HFF-Myc (cell line): ENCODE measurements at regions not wholly inside any gene's neighbourhood (a gene's known extent, or its start where the extent isn't known, plus 50 kb on each side); places are given as distances from the start of the nearest gene placed in this dataset.

ENCODE experiments used
- DNase-seq: peaks from one replicate; pipeline ENCODE4 v3.0.0-alpha.2; 2011; ENCODE audit warnings: low read depth; ENCODE audit errors: extremely low read depth
- H3K4me3 ChIP-seq: replicated peaks from 2 replicates; pipeline ENCODE4 v1.5.1; 2011; ENCODE audit warnings: low read depth, mild to moderate bottlenecking, control low read depth, low read length
- TF ChIP-seq, protein P1 (sequence below): IDR thresholded peaks from 2 replicates; pipeline ENCODE4 v1.5.1; 2012; ENCODE audit warnings: mild to moderate bottlenecking, low read depth, low read length, control low read depth; ENCODE audit errors: missing control alignments

DNA sequence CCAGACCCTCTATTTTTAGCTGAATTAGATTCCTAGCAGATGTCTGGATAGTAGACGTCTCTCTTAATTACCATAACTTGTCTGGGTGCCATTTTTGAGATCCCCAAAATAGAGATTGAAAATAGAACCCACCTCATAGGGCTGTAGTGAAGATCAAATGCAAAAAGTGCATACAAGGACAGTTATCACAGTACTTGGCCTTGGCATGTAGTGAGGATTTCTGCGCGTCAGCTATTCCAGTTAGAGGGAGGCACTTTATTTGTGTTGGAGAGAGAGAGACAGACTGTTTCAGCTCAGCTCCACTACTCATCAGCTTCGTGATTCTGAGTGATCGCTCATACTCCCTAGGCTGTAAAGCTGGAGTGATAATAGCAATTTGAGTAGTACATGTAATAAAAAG lies 59.6 kb upstream of the CDH13 start:
- TF ChIP-seq, protein P1, sequence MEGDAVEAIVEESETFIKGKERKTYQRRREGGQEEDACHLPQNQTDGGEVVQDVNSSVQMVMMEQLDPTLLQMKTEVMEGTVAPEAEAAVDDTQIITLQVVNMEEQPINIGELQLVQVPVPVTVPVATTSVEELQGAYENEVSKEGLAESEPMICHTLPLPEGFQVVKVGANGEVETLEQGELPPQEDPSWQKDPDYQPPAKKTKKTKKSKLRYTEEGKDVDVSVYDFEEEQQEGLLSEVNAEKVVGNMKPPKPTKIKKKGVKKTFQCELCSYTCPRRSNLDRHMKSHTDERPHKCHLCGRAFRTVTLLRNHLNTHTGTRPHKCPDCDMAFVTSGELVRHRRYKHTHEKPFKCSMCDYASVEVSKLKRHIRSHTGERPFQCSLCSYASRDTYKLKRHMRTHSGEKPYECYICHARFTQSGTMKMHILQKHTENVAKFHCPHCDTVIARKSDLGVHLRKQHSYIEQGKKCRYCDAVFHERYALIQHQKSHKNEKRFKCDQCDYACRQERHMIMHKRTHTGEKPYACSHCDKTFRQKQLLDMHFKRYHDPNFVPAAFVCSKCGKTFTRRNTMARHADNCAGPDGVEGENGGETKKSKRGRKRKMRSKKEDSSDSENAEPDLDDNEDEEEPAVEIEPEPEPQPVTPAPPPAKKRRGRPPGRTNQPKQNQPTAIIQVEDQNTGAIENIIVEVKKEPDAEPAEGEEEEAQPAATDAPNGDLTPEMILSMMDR: no peak
- no peak overlapping the region for H3K4me3 ChIP-seq
- no peak for DNase-seq

- TF ChIP-seq, protein P1: no peak
- no peak for DNase-seq
- H3K4me3 ChIP-seq: no peak overlapping the region
These were observed 63.4 kb upstream of the CDH13 start for GRCh38 chr16:82563401-82563800.

GRCh38 chr16:82562183-82562683 lies 64.5 kb upstream of the CDH13 start:
- no peak overlapping the region for H3K4me3 ChIP-seq
- TF ChIP-seq, protein P1: no peak
- no peak for DNase-seq

- no peak overlapping the region for H3K4me3 ChIP-seq
- DNase-seq: no peak
- TF ChIP-seq, protein P1: no peak
These were observed 65.9 kb upstream of the CDH13 start for GRCh38 chr16:82560805-82561325.

DNA sequence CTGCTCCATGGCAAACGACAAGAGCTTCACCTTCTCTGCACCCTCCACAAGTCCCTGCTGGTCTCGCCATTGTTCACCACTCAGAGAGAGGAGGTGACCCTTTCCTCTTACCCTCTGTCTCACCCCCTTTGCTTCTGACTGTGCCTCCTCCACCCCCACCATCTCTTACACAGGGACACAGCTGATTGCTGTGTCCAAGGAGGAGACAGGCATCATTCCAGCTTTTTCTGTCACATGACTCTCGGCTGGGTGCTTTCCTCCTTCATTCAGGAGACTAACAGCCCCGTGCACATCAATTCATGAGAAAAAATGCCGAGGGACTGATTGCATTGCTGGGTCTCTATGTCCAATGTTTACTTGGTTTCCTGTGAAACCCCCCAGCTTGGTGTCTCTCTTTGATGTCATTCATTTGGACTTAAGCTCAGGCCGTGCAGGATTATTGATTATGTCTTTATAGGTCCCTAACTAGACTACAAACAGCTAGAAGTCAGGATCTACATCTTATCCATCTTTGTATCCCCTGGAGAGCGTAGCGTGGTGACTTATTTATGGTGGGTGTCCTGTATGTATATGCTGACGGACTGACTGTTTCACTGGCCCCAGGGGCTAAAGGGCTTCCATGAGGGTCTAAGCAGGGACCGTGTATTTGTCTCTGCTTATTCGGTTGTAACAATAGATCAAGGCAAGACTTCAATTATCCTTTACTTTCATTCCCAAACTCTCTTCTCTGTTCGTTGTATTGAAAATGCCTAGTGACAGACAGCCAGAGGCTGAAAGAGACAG lies 82.2 kb upstream of the CDH13 start:
- TF ChIP-seq, protein P1: no peak

DNA sequence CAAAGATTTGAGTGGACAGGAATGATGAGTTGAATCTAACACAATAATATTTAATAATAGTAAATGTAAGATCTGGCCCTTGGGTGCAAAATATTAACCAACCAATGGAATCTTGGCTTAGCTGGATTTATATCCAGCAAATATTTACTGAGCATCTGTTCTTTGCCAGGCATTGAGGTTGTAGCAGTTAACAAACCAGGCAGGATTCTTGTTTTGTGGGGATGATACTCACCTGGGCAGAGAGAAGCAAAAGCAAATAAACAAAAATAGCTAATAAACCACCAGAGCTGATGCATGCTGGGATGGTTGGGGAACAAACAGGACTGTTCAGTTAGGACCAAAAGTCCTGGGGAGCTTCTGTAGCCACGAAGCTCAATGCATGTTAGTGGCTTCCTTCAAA lies 84.1 kb upstream of the CDH13 start:
- H3K4me3 ChIP-seq: no peak overlapping the region
- TF ChIP-seq, protein P1: no peak
- no peak for DNase-seq

More for the DNA sequence above, 82.2 kb upstream of the CDH13 start:
- DNase-seq: no peak
- no peak overlapping the region for H3K4me3 ChIP-seq

- H3K4me3 ChIP-seq: no peak overlapping the region
- DNase-seq: no peak
- TF ChIP-seq, protein P1: no peak
These were observed 85.7 kb upstream of the CDH13 start for GRCh38 chr16:82541103-82541502.
